ENCODE measurements at regions not wholly inside any gene's neighbourhood (a gene's known extent, or its start where the extent isn't known, plus 50 kb on each side); places are given as distances from the start of the nearest gene placed in this dataset.

DNA sequence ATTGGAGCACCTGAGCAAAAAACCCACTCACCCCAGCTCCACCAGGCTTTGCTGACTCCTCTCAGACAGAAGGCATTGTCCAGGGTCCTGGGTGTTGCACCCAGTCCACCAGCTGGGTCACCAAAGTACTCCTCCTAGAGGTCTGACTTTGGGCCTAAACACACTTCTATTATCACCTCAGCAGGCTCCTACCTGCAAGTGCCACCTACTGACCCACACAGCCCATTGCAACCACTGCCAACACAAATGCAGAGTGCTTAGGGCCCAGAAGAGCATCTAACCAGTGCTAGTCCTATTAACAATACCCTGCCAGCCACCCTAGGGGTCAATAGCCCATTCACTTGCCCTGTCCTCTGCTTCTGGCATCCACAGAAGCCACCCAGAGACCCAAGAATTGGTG is 178.1 kb downstream of the DDX3Y start:
- TF ChIP-seq, protein P1, sequence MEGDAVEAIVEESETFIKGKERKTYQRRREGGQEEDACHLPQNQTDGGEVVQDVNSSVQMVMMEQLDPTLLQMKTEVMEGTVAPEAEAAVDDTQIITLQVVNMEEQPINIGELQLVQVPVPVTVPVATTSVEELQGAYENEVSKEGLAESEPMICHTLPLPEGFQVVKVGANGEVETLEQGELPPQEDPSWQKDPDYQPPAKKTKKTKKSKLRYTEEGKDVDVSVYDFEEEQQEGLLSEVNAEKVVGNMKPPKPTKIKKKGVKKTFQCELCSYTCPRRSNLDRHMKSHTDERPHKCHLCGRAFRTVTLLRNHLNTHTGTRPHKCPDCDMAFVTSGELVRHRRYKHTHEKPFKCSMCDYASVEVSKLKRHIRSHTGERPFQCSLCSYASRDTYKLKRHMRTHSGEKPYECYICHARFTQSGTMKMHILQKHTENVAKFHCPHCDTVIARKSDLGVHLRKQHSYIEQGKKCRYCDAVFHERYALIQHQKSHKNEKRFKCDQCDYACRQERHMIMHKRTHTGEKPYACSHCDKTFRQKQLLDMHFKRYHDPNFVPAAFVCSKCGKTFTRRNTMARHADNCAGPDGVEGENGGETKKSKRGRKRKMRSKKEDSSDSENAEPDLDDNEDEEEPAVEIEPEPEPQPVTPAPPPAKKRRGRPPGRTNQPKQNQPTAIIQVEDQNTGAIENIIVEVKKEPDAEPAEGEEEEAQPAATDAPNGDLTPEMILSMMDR (IDR thresholded peaks at IDR 0.05) = no peak
- TF ChIP-seq EZH2 (IDR thresholded peaks at IDR 0.05; ENCODE audit: borderline replicate concordance, insufficient read depth, low read depth, low read length, poor library complexity, severe bottlenecking) = no peak
